Muscle layer of duodenum (tissue), 2 donors: ENCODE measurements at regions not wholly inside any gene's neighbourhood (a gene's known extent, or its start where the extent isn't known, plus 50 kb on each side); places are given as distances from the start of the nearest gene placed in this dataset.

Source experiments
- H3K27ac ChIP-seq: one replicate; pipeline ENCODE4 v1.7.0; 2013; ENCODE audit warnings: mild to moderate bottlenecking, low read length
- H3K27me3 ChIP-seq: one replicate; pipeline ENCODE4 v1.7.0; 2013; ENCODE audit warnings: low read depth, mild to moderate bottlenecking, control low read depth, low read length
- H3K36me3 ChIP-seq, 2 donors: one replicate each; pipeline ENCODE4 v1.7.0; 2013; ENCODE audit warnings: low read length in 2 of 2, control low read depth in 1 of 2, mild to moderate bottlenecking in 1 of 2; ENCODE audit not compliant: insufficient read depth in 2 of 2, control insufficient read depth in 1 of 2
- H3K4me1 ChIP-seq, 2 donors: one replicate each; pipeline ENCODE4 v1.7.0; 2013; ENCODE audit warnings: low read length in 2 of 2, mild to moderate bottlenecking in 2 of 2, control low read depth in 1 of 2, moderate library complexity in 1 of 2; ENCODE audit not compliant: insufficient read depth in 2 of 2, control insufficient read depth in 1 of 2
- H3K4me3 ChIP-seq, 2 donors: one replicate each; pipeline ENCODE4 v1.7.0; 2013; ENCODE audit warnings: low read length in 2 of 2, low read depth in 1 of 2, mild to moderate bottlenecking in 1 of 2
- H3K9me3 ChIP-seq, 2 donors: one replicate each; pipeline ENCODE4 v1.7.0; 2013; ENCODE audit warnings: low read length in 2 of 2, control low read depth in 1 of 2, mild to moderate bottlenecking in 1 of 2; ENCODE audit not compliant: control insufficient read depth in 1 of 2
- donor health status: healthy.

DNA sequence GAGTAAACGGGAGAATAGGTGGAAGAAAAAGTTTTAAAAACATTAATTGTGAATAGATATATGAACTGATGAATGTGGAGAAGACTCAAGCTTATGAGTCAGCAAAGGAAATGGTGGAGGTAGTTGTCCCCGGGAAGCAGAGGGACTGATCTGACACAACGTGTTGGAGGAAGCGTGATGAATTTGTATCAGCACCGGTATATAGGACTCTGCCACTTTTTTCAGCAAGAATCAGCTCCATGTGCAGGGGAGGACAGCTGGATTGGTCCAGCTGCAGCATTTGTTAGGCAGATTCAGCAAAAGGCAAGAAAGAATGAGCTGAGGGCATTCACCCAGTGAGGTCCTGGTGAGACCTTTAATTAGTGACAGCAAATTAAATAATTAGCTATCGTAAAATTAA, 276.0 kb downstream of the TENT4A start:
- no peaks in the 10 kb centered on the region for H3K9me3 ChIP-seq
- no peaks in the 10 kb centered on the region for H3K27me3 ChIP-seq
- no peak overlapping the region for H3K27ac ChIP-seq
- H3K4me3 ChIP-seq: no peak overlapping the region
- H3K4me1 ChIP-seq: no peaks in the 10 kb centered on the region
- no peaks in the 10 kb centered on the region for H3K36me3 ChIP-seq

- Histone ChIP-seq H3K27ac (no peak overlapping the region), H3K27me3 (no peaks in the 10 kb centered on the region), H3K4me1 (no peaks in the 10 kb centered on the region), H3K9me3 (no peaks in the 10 kb centered on the region), H3K36me3 (no peaks in the 10 kb centered on the region), H3K4me3 (no peak overlapping the region)
Observed at GRCh38 chr5:6994097-6994496, 280.9 kb downstream of the TENT4A start.

- Histone ChIP-seq H3K4me1 (no peaks in the 10 kb centered on the region), H3K27ac (no peak overlapping the region), H3K9me3 (no peaks in the 10 kb centered on the region), H3K27me3 (no peaks in the 10 kb centered on the region), H3K36me3 (no peaks in the 10 kb centered on the region), H3K4me3 (no peak overlapping the region)
Observed at GRCh38 chr5:6995115-6995514, 281.9 kb downstream of the TENT4A start.

- H3K4me3 ChIP-seq: no peak overlapping the region
Observed at GRCh38 chr5:7000310-7000709, 287.1 kb downstream of the TENT4A start.

GRCh38 chr5:7010591-7010990, 297.4 kb downstream of the TENT4A start:
- no peaks in the 10 kb centered on the region for H3K4me1 ChIP-seq
- no peaks in the 10 kb centered on the region for H3K27me3 ChIP-seq
- no peak overlapping the region for H3K27ac ChIP-seq
- no peaks in the 10 kb centered on the region for H3K9me3 ChIP-seq
- no peaks in the 10 kb centered on the region for H3K36me3 ChIP-seq
- H3K4me3 ChIP-seq: no peak overlapping the region

More at GRCh38 chr5:7000310-7000709, 287.1 kb downstream of the TENT4A start:
- no peaks in the 10 kb centered on the region for H3K9me3 ChIP-seq
- H3K36me3 ChIP-seq: no peaks in the 10 kb centered on the region
- H3K27ac ChIP-seq: no peak overlapping the region
- H3K4me1 ChIP-seq: no peaks in the 10 kb centered on the region
- no peaks in the 10 kb centered on the region for H3K27me3 ChIP-seq

DNA sequence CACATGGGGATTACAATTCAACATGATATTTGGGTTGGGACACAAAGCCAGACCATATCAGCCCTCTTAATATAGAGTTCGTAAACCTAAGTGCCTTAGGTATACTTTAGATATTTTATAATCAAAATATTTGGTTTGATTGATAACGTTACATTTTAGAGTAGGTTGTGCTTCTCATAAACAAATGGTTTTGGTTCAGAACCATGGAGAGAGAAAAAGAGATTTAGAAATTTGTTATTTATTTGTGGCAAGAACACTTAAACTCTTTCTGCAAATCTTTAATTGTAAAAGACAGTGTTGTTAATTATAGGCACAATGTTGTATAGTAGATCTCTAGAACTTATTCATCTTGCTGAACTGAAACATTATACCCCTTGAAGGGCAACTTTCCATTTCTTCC, 298.8 kb downstream of the TENT4A start:
- Histone ChIP-seq H3K4me3 (no peak overlapping the region), H3K36me3 (no peaks in the 10 kb centered on the region), H3K9me3 (no peaks in the 10 kb centered on the region), H3K4me1 (no peaks in the 10 kb centered on the region), H3K27ac (no peak overlapping the region), H3K27me3 (no peaks in the 10 kb centered on the region)

GRCh38 chr5:7014611-7015010, 301.4 kb downstream of the TENT4A start:
- H3K27ac ChIP-seq: no peak overlapping the region
- no peaks in the 10 kb centered on the region for H3K4me1 ChIP-seq
- no peak overlapping the region for H3K4me3 ChIP-seq
- no peaks in the 10 kb centered on the region for H3K27me3 ChIP-seq
- no peaks in the 10 kb centered on the region for H3K9me3 ChIP-seq
- no peaks in the 10 kb centered on the region for H3K36me3 ChIP-seq

DNA sequence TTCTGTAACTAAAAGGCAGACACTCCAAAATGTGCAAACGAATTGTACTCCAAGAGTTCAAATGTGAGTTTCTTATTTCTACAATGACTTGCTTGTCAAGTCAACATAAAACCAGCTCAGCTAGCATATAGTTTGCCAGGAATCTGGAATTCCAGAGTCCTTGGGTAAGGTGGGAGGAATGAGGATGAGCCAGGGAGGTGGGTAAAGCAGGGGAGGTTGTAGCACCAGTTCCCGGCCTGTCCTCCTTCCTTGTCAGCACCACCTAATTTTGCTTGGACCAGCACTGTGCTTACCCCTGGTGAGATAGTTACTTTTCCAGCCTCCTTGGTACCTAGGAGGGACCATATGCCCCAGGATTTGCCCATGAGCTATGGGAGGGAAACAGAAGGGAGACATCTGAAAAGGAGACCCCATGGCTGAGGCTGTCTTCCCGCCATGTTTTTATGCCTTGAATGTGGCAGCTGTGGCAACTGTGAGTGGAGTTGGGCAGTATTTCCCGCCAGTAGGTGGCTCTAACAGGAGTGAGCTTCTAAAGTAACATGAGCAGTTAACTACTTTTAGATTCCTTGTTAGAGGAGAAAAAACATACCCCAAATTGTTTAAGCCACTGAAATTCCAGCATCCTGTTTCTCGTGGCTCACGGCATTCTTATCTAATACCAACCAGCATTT, 302.5 kb downstream of the TENT4A start:
- Histone ChIP-seq H3K36me3 (no peaks in the 10 kb centered on the region), H3K4me3 (no peak overlapping the region), H3K9me3 (peaks cover 0 to 2% of the 10 kb centered on the region in 2 donors), H3K27ac (no peak overlapping the region), H3K4me1 (no peaks in the 10 kb centered on the region), H3K27me3 (no peaks in the 10 kb centered on the region)

GRCh38 chr5:7016999-7017747, 303.9 kb downstream of the TENT4A start:
- H3K4me3 ChIP-seq: no peak overlapping the region
- H3K27me3 ChIP-seq: no peaks in the 10 kb centered on the region

DNA sequence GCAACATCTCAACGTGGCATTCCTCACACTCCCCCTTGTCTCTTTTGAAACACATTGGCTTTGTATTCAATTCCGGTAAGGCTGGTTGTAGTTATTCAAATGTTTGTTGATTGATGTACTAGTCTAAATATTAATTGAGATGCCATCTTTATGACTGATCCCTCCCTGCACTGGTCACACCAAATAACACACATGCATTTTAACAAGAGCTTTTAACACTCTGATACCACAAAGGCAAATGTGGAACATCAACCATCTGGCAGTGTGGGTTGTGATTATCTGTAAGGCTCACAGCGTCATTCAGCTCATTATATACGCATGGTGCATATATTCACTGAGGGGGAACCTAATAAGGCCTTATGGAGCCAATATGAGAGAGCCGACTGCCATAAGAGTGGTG, 305.0 kb downstream of the TENT4A start:
- no peak overlapping the region for H3K4me3 ChIP-seq
- H3K27me3 ChIP-seq: no peaks in the 10 kb centered on the region
- no peaks in the 10 kb centered on the region for H3K36me3 ChIP-seq
- H3K4me1 ChIP-seq: no peaks in the 10 kb centered on the region
- H3K9me3 ChIP-seq: peaks cover 0 to 21% of the 10 kb centered on the region in 2 donors
- no peak overlapping the region for H3K27ac ChIP-seq

More at GRCh38 chr5:7016999-7017747, 303.9 kb downstream of the TENT4A start:
- H3K4me1 ChIP-seq: no peaks in the 10 kb centered on the region
- H3K27ac ChIP-seq: no peak overlapping the region
- H3K9me3 ChIP-seq: peaks cover 0 to 10% of the 10 kb centered on the region in 2 donors
- no peaks in the 10 kb centered on the region for H3K36me3 ChIP-seq

DNA sequence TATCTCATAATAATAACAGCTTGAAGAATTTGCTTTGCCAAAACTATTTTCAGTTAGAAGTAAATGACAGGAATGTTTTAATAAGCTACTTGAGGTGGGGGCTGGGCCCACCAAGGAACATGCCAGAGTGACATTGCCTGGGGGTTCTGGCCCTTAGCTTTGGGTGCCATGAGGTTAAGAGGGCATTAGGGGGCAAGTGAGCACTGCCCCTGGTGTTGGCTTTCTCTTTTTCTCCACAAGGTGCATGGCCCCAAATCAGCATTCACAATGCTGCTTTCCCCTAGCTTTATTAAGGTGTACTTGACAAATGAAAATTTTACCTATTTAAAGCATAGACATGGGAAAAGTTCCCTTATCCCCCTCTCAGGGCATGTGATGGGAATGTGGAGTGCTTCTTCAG, 305.4 kb downstream of the TENT4A start:
- Histone ChIP-seq H3K4me3 (no peak overlapping the region), H3K9me3 (peaks cover 0 to 24% of the 10 kb centered on the region in 2 donors), H3K27me3 (no peaks in the 10 kb centered on the region), H3K27ac (no peak overlapping the region), H3K36me3 (no peaks in the 10 kb centered on the region), H3K4me1 (no peaks in the 10 kb centered on the region)
